GM12865 (cell line): ENCODE measurements at regions not wholly inside any gene's neighbourhood (a gene's known extent, or its start where the extent isn't known, plus 50 kb on each side); places are given as distances from the start of the nearest gene placed in this dataset.
A peak's percentile ranks its signal among the peaks of the same experiment; 100 is the strongest.
"Not testable (repeated sequence)": the region's sequence is repeated elsewhere in the genome, so short reads cannot be mapped to it uniquely, and the experiment has no call there.

Experiments used
- DNase-seq: peaks from one replicate; pipeline ENCODE4 v3.0.0; 2010; ENCODE audit warnings: low read depth
- H3K4me3 ChIP-seq: 2 replicates; pipeline ENCODE4 v1.5.1; 2011; ENCODE audit warnings: mild to moderate bottlenecking, low read depth, low read length, control low read depth
- CTCF ChIP-seq: IDR thresholded peaks from 2 replicates; pipeline ENCODE4 v1.5.1; 2011; ENCODE audit warnings: low read length, control low read depth, low read depth, inconsistent platforms; ENCODE audit not compliant: insufficient read depth; ENCODE audit errors: missing control alignments

GRCh38 chr6:130494729-130495128 is 128.9 kb downstream of the TMEM200A start:
- no peak overlapping the region for H3K4me3 ChIP-seq
- no peak for TF ChIP-seq CTCF
- DNase-seq = no peak

GRCh38 chr6:130500693-130501092 is 134.9 kb downstream of the TMEM200A start:
- TF ChIP-seq CTCF = no peak
- DNase-seq = no peak
- no peak overlapping the region for H3K4me3 ChIP-seq

- H3K4me3 ChIP-seq = no peak overlapping the region
- TF ChIP-seq CTCF = no peak
- DNase-seq = no peak
Observed at GRCh38 chr6:130503146-130503545, 137.3 kb downstream of the TMEM200A start.

GRCh38 chr6:130505808-130506598 is 140.2 kb downstream of the TMEM200A start:
- TF ChIP-seq CTCF = no peak
- no peak overlapping the region for H3K4me3 ChIP-seq
- DNase-seq = no peak

GRCh38 chr6:130507005-130507665 is 141.3 kb downstream of the TMEM200A start:
- not testable (repeated sequence) for DNase-seq, H3K4me3 ChIP-seq

GRCh38 chr6:130507666-130508028 is 141.8 kb downstream of the TMEM200A start:
- no peak overlapping the region for H3K4me3 ChIP-seq
- DNase-seq = no peak
- TF ChIP-seq CTCF = no peak

GRCh38 chr6:130513770-130514169 is 148.0 kb downstream of the TMEM200A start:
- DNase-seq = peak; percentile 59
- H3K4me3 ChIP-seq = no peak overlapping the region
- TF ChIP-seq CTCF = no peak
